ENCODE measurements at regions not wholly inside any gene's neighbourhood (a gene's known extent, or its start where the extent isn't known, plus 50 kb on each side); places are given as distances from the start of the nearest gene placed in this dataset.

DNA sequence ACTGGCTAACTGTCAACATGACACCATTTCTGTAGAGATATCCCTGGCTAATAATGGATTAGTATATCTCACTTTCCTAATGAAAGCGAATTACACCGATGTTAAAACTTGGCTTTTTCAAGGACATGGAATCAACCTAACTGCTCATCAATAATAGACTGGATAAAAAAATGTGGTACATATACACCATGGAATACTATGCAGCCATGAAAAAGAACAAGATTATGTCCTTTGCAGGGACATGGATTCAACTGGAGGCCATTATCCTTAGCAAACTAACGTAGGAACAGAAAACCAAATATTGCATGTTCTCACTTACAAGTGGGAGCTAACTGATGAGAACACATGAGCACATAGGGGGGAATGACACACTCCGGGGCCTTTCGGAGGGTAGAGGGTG, 62.6 kb downstream of the ZIC1 start:
- TF ChIP-seq, protein P1, sequence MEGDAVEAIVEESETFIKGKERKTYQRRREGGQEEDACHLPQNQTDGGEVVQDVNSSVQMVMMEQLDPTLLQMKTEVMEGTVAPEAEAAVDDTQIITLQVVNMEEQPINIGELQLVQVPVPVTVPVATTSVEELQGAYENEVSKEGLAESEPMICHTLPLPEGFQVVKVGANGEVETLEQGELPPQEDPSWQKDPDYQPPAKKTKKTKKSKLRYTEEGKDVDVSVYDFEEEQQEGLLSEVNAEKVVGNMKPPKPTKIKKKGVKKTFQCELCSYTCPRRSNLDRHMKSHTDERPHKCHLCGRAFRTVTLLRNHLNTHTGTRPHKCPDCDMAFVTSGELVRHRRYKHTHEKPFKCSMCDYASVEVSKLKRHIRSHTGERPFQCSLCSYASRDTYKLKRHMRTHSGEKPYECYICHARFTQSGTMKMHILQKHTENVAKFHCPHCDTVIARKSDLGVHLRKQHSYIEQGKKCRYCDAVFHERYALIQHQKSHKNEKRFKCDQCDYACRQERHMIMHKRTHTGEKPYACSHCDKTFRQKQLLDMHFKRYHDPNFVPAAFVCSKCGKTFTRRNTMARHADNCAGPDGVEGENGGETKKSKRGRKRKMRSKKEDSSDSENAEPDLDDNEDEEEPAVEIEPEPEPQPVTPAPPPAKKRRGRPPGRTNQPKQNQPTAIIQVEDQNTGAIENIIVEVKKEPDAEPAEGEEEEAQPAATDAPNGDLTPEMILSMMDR (IDR thresholded peaks at IDR 0.05): no peak
- no peak for TF ChIP-seq POLR2A (IDR thresholded peaks at IDR 0.05)
- intact Hi-C loops (cut with DNase I): no loop called here
- ATAC-seq (no peak), DNase-seq (no peak)
- Histone ChIP-seq H3K27ac (no peak overlapping the region), H3K4me3 (no peak overlapping the region), H3K9me3 (no peaks in the 10 kb centered on the region), H3K27me3 (no peaks in the 10 kb centered on the region), H3K4me1 (no peaks in the 10 kb centered on the region), H3K36me3 (no peaks in the 10 kb centered on the region)
- 71% methylated on average over 5 of the region's 5 CpGs for WGBS (ENCODE audit: insufficient coverage, low coverage, low lambda C conversion rate, missing lambda C conversion rate)

DNA sequence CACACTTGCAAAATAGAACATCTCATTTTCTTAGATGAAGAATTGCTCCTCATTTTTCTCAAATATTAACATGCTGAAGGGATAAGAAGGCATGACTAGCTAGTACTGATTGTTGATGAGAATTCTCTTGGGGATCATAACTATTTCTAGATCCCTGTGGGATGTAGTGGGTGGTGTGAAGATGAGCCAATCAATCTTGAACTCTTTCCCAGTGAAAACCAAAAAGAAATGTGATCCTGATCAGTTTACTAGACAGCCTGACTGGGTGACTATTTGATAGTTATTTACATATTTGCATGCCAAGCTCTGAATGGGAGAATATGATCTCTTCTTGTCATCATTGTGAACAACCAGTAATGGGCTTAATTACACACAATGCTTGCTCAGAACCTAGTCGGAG, 63.7 kb downstream of the ZIC1 start:
- Histone ChIP-seq H3K27ac (no peak overlapping the region), H3K4me3 (no peak overlapping the region), H3K27me3 (no peaks in the 10 kb centered on the region), H3K36me3 (no peaks in the 10 kb centered on the region), H3K4me1 (no peaks in the 10 kb centered on the region), H3K9me3 (no peaks in the 10 kb centered on the region)
- TF ChIP-seq, protein P1 (IDR thresholded peaks at IDR 0.05): no peak
- TF ChIP-seq POLR2A (IDR thresholded peaks at IDR 0.05): no peak
- no peak for ATAC-seq
- DNase-seq: no peak
- 67% methylated on average over 1 of the region's 1 CpG for WGBS (ENCODE audit: insufficient coverage, low coverage, low lambda C conversion rate, missing lambda C conversion rate)
- intact Hi-C loops (cut with DNase I): no loop called here

DNA sequence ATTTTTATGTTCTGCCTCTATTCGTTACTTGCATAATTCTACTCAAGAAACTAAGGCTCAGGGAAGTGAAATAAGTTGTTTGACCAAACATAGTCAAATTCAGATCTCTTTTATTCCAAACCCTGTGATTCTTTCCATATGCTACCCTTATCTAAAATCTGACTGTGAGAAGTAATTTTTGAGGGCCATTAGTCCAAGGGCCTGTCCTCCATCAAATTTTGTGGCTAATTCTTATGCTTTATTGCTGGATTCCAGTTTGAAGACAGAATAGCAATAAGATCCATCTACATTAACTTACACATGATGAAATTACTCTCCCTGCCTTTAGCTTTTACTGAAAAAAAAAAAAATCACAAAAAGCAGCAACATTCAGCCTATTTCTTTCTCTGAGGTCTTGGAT, 74.0 kb downstream of the ZIC1 start:
- no peak overlapping the region for H3K27ac ChIP-seq
- DNase-seq: no peak
- H3K27me3 ChIP-seq: no peaks in the 10 kb centered on the region
- no peaks in the 10 kb centered on the region for H3K36me3 ChIP-seq
- WGBS (ENCODE audit: insufficient coverage, low coverage, low lambda C conversion rate, missing lambda C conversion rate): 44% methylated on average over 1 of the region's 1 CpG
- intact Hi-C loops (cut with DNase I): no loop called here
- no peaks in the 10 kb centered on the region for H3K4me1 ChIP-seq
- H3K4me3 ChIP-seq: no peak overlapping the region
- no peak for ATAC-seq
- H3K9me3 ChIP-seq: no peaks in the 10 kb centered on the region
- TF ChIP-seq, protein P1 (IDR thresholded peaks at IDR 0.05): no peak
- no peak for TF ChIP-seq POLR2A (IDR thresholded peaks at IDR 0.05)

- Histone ChIP-seq H3K9me3 (no peaks in the 10 kb centered on the region), H3K27ac (no peak overlapping the region), H3K27me3 (no peaks in the 10 kb centered on the region), H3K36me3 (no peaks in the 10 kb centered on the region), H3K4me3 (no peak overlapping the region), H3K4me1 (no peaks in the 10 kb centered on the region)
- 29% methylated on average over 1 of the region's 1 CpG for WGBS (ENCODE audit: insufficient coverage, low coverage, low lambda C conversion rate, missing lambda C conversion rate)
- intact Hi-C loops (cut with DNase I): no loop called here
- no peak for ATAC-seq
- DNase-seq: no peak
- TF ChIP-seq, protein P1 (IDR thresholded peaks at IDR 0.05): no peak
- TF ChIP-seq POLR2A (IDR thresholded peaks at IDR 0.05): no peak
These were observed 74.4 kb downstream of the ZIC1 start for GRCh38 chr3:147483578-147483977.

GRCh38 chr3:147493065-147493464, 83.9 kb downstream of the ZIC1 start:
- TF ChIP-seq, protein P1 (IDR thresholded peaks at IDR 0.05): no peak
- TF ChIP-seq POLR2A (IDR thresholded peaks at IDR 0.05): no peak
- 73% methylated on average over 5 of the region's 5 CpGs for WGBS (ENCODE audit: insufficient coverage, low coverage, low lambda C conversion rate, missing lambda C conversion rate)
- no peak overlapping the region for H3K27ac ChIP-seq
- H3K36me3 ChIP-seq: no peaks in the 10 kb centered on the region
- H3K4me1 ChIP-seq: no peaks in the 10 kb centered on the region
- intact Hi-C loops (cut with DNase I): no loop called here
- no peaks in the 10 kb centered on the region for H3K9me3 ChIP-seq
- no peak overlapping the region for H3K4me3 ChIP-seq
- DNase-seq (no peak), ATAC-seq (no peak)
- H3K27me3 ChIP-seq: no peaks in the 10 kb centered on the region
